RWPE1 (cell line): ENCODE measurements at regions not wholly inside any gene's neighbourhood (a gene's known extent, or its start where the extent isn't known, plus 50 kb on each side); places are given as distances from the start of the nearest gene placed in this dataset.

ENCODE experiments used
- CTCF ChIA-PET: fragments of 350-600 bp; sonication (Branson Sonifier 250); formaldehyde crosslinking; extraction: SDS; loops from one replicate; lab custom pipeline; 2021; lab: Yijun Ruan, JAX
- POLR2A ChIA-PET: fragments of 400-600 bp; formaldehyde crosslinking; extraction: SDS; loops from one replicate; lab custom pipeline; 2020; ENCODE audit warnings: antibody characterized with exemption; ENCODE audit not compliant: low non-redundant PET; lab: Yijun Ruan, JAX
- DNase-seq: peaks from one replicate; pipeline ENCODE4 v3.0.0; 2012; ENCODE audit warnings: low spot score
- H3K27ac ChIP-seq: fragments of 450-650 bp; 2 replicates; pipeline ENCODE4 v1.5.1; 2017
- TF ChIP-seq, protein P1 (sequence below): fragments of 450-650 bp; conservative IDR thresholded peaks from 2 replicates; pipeline ENCODE4 v1.5.1; 2017; ENCODE audit warnings: low read depth, mild to moderate bottlenecking

DNA sequence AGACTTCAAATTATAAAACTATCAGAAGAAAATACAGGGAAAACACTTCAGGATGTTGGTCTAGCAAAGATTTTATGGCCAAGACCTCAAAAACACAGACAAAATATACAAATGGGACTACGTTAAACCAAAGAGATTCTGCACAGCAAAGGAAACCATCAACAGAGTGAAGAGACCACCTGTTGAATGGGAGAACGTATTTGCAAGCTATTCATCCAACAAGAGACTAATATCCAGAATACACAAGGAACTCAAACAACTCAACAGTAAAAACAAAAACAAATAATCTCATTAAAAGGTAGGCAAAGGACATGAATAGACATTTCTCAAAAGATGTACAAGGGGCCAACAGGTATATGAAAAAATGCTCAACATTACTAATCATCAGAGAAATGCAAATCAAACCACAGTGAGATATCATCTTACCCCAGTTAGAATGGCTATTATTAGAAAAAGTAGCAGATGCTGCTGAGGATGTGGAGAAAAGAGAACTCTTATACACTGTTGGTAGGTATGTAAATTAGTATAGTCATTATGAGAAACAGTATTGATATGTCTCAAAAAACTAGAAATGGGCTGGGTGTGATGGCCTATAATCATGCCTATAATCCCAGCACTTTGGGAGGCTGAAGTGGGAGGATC, 112.6 kb downstream of the LRIG2 start:
- no peak for DNase-seq
- TF ChIP-seq, protein P1, sequence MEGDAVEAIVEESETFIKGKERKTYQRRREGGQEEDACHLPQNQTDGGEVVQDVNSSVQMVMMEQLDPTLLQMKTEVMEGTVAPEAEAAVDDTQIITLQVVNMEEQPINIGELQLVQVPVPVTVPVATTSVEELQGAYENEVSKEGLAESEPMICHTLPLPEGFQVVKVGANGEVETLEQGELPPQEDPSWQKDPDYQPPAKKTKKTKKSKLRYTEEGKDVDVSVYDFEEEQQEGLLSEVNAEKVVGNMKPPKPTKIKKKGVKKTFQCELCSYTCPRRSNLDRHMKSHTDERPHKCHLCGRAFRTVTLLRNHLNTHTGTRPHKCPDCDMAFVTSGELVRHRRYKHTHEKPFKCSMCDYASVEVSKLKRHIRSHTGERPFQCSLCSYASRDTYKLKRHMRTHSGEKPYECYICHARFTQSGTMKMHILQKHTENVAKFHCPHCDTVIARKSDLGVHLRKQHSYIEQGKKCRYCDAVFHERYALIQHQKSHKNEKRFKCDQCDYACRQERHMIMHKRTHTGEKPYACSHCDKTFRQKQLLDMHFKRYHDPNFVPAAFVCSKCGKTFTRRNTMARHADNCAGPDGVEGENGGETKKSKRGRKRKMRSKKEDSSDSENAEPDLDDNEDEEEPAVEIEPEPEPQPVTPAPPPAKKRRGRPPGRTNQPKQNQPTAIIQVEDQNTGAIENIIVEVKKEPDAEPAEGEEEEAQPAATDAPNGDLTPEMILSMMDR, result no peak
- CTCF ChIA-PET, result no interaction called here
- POLR2A ChIA-PET, result no interaction called here
- no peak overlapping the region for H3K27ac ChIP-seq

DNA sequence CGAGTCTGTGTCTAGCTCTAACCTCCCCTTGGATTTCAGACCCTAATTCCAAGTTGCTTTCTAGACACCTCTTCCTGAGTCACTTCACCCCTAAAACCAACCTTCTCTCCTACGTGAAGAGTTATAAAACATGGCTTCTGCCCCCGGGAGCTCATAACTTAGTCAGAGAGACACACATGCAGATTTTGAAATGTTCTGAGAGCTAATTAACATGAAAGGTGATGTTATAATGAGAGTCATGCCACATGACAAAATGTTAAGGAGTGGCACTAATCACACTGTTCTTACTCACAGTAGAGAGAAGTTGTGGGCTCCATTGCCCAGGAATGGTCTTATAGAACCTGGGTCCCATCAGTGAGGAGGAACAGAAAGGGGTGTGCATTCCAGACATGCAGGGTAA, 117.1 kb downstream of the LRIG2 start:
- POLR2A ChIA-PET, result no interaction called here
- H3K27ac ChIP-seq, result no peak overlapping the region
- TF ChIP-seq, protein P1, result no peak
- DNase-seq, result no peak
- CTCF ChIA-PET, result no interaction called here

DNA sequence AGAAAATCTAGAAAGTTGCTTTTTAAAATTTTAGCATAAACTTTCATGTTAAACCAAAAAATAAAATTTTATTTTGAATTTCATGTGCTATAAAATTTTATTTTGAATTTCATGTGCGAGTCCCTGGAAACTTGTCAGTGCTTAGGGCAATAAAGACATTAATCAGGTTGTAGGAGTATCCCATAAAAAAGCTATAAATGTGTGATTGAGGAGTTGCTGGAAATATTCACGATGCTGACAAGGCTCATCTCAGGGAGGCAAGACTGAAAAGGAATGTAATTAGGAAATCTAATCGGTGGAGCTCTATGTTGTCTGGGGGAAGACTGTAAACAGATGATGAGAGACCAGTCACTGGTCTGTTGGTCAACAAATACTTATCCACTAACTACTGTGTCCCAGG, 117.9 kb downstream of the LRIG2 start:
- ChIA-PET CTCF (no interaction called here), POLR2A (no interaction called here)
- H3K27ac ChIP-seq, result no peak overlapping the region

DNA sequence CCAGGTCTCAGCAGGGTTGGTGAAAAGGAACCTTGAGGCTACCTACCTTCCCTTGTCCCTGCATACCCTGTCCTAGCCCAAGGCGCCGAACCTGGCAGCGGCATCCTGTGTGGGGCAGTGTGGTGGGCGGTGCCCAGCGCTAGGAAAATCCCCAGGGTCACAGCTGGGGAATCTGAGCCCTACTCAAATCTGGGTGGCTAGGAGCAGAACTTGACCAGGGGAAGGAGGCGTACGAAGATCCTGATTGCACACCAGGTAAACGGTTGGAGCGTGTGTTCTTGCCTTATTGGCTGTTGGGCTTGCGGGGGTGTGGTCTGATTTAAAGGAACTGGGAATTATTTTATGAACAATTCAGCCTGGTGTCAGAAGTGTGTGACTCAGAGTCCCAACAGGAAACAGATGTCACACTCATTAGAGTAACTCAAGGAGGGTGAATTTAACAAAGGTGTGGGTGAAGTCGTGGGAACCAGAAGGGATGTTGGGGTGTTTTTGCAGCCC, 118.6 kb downstream of the LRIG2 start:
- ChIA-PET POLR2A (no interaction called here), CTCF (no interaction called here)
- H3K27ac ChIP-seq, result no peak overlapping the region
- DNase-seq, result no peak
- TF ChIP-seq, protein P1, result no peak

More for the DNA sequence above, 117.9 kb downstream of the LRIG2 start:
- no peak for DNase-seq
- TF ChIP-seq, protein P1, result no peak

DNA sequence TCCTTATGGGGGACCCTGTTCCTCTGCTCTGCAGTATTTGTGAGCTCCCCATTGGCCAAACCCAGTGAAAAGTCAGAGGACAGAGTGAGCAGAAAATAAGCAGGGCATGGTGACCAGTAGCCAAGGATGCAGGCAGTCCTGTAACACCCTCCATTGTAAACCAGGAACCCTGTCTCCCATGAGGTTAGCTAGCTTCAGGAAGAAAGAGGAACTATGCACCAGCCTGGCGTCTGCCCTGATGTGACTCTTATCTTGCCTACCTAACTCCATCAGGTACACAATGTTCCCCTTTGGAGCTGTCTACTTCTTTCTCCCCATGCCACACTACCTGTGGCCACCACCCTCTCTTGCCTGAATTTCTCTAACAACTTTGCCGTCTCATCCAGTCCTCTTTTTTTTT, 119.2 kb downstream of the LRIG2 start:
- DNase-seq, result no peak
- TF ChIP-seq, protein P1, result no peak
- ChIA-PET POLR2A (no interaction called here), CTCF (no interaction called here)
- no peak overlapping the region for H3K27ac ChIP-seq

DNA sequence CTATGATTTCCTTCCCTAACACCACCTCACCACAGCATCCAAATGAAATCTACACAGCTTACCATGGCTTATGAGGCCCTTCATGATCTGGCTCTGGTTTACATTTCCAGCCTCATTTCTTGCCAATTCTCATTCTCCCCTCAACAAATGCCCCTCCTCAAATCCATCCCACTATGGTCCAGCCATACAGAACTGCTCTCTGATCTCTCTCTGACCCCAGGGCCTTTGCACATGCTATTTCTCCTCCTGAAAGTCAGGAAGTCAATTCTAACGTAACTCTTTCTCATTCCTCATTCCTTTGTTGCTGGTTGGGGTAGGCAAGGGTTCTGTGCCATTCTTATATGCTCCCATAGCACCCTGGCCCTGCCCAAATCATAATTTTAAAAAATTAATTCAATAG, 120.0 kb downstream of the LRIG2 start:
- no peak for DNase-seq
- POLR2A ChIA-PET, result no interaction called here

More for the DNA sequence above, 120.0 kb downstream of the LRIG2 start:
- CTCF ChIA-PET, result no interaction called here
- TF ChIP-seq, protein P1, result no peak
- no peak overlapping the region for H3K27ac ChIP-seq
